GM12892 (cell line): ENCODE measurements at regions not wholly inside any gene's neighbourhood (a gene's known extent, or its start where the extent isn't known, plus 50 kb on each side); places are given as distances from the start of the nearest gene placed in this dataset.

Source experiments
- POLR2A ChIP-seq: IDR thresholded peaks from 2 replicates; pipeline ENCODE4 v1.6.1; 2011; ENCODE audit warnings: low read depth, low read length, control low read depth
- POLR2AphosphoS5 ChIP-seq: IDR thresholded peaks from 2 replicates; pipeline ENCODE4 v1.6.1; 2011; ENCODE audit warnings: low read depth, low read length, control low read depth
- TAF1 ChIP-seq: IDR thresholded peaks from 2 replicates; pipeline ENCODE4 v1.6.1; 2011; ENCODE audit warnings: low read depth, mild to moderate bottlenecking, control low read depth, low read length, borderline replicate concordance

DNA sequence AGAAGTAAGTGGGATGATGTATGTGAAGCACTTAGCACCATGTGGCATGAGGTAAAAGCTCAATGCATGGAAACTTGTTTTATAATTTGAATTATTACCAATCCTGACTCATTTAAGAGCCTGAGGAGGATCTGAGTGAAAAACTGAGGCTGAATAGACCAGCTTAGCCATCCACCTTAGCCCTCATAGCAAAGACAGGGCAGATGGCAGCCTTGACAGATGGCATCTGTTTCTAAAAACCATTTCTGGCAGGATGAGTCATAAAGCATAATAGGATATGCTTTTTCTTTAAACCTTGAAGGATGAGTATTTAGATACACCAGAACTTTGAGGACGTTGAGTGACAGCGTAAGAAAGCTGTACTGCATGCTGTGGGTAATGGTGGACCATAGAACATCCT is 61.0 kb upstream of the NAV2 start:
- TF ChIP-seq POLR2A (no peak), TAF1 (no peak), POLR2AphosphoS5 (no peak)
